GM23338 (cell line): ENCODE measurements at regions not wholly inside any gene's neighbourhood (a gene's known extent, or its start where the extent isn't known, plus 50 kb on each side); places are given as distances from the start of the nearest gene placed in this dataset.

Experiments used
- CREB1 ChIP-seq: fragments of 250-450 bp; sonication (Bioruptor Pico); IDR thresholded peaks from 2 replicates; pipeline ENCODE4 v1.5.0; 2020; ENCODE audit warnings: low read depth, mild to moderate bottlenecking, moderate library complexity
- EZH2 ChIP-seq: fragments of 200-600 bp; sonication (generic); IDR thresholded peaks from one replicate; pipeline ENCODE4 v1.8.0; 2017; ENCODE audit warnings: antibody characterized with exemption, mild to moderate bottlenecking, low read depth; ENCODE audit not compliant: unreplicated experiment
- EZH2phosphoT487 ChIP-seq: fragments of 200-600 bp; sonication (generic); IDR thresholded peaks from one replicate; pipeline ENCODE4 v1.8.1; 2018; ENCODE audit warnings: antibody characterized with exemption; ENCODE audit not compliant: unreplicated experiment
- JUNB ChIP-seq: IDR thresholded peaks from one replicate; pipeline ENCODE4 v1.6.1; 2016; ENCODE audit warnings: antibody characterized with exemption; ENCODE audit not compliant: unreplicated experiment
- POLR2AphosphoS5 ChIP-seq: IDR thresholded peaks from 2 replicates; pipeline ENCODE4 v1.6.1; 2016; ENCODE audit warnings: antibody characterized with exemption, low read depth
- REST ChIP-seq: IDR thresholded peaks from one replicate; pipeline ENCODE4 v1.6.1; 2018; ENCODE audit warnings: antibody characterized with exemption; ENCODE audit not compliant: unreplicated experiment
- STAT1 ChIP-seq: IDR thresholded peaks from one replicate; pipeline ENCODE4 v1.6.1; 2016; ENCODE audit warnings: antibody characterized with exemption; ENCODE audit not compliant: unreplicated experiment
- TF ChIP-seq, protein P1 (sequence below), 2 experiments: fragments of 200-600 bp in 1 of 2; sonication (generic) in 1 of 2; conservative IDR thresholded peaks; 2 replicates each; pipeline versions ENCODE4 v1.5.1 to v1.6.1; 2016 to 2017; ENCODE audit warnings: antibody characterized with exemption in 2 of 2, low read depth in 2 of 2, mild to moderate bottlenecking in 2 of 2, moderate library complexity in 1 of 2
- TF ChIP-seq, protein P2 (sequence below): IDR thresholded peaks from 2 replicates; pipeline ENCODE4 v1.6.1; 2016; ENCODE audit warnings: antibody characterized with exemption

- TF ChIP-seq CREB1 (CRISPR knock-in tag) (no peak), STAT1 (no peak), POLR2AphosphoS5 (no peak), REST (no peak), EZH2phosphoT487 (no peak), EZH2 (no peak), JUNB (no peak)
- TF ChIP-seq, protein P1, sequence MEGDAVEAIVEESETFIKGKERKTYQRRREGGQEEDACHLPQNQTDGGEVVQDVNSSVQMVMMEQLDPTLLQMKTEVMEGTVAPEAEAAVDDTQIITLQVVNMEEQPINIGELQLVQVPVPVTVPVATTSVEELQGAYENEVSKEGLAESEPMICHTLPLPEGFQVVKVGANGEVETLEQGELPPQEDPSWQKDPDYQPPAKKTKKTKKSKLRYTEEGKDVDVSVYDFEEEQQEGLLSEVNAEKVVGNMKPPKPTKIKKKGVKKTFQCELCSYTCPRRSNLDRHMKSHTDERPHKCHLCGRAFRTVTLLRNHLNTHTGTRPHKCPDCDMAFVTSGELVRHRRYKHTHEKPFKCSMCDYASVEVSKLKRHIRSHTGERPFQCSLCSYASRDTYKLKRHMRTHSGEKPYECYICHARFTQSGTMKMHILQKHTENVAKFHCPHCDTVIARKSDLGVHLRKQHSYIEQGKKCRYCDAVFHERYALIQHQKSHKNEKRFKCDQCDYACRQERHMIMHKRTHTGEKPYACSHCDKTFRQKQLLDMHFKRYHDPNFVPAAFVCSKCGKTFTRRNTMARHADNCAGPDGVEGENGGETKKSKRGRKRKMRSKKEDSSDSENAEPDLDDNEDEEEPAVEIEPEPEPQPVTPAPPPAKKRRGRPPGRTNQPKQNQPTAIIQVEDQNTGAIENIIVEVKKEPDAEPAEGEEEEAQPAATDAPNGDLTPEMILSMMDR (conservative IDR thresholded peaks at IDR 0.05; ENCODE audit: low read depth in 2 of 2): no peak
- TF ChIP-seq, protein P2, sequence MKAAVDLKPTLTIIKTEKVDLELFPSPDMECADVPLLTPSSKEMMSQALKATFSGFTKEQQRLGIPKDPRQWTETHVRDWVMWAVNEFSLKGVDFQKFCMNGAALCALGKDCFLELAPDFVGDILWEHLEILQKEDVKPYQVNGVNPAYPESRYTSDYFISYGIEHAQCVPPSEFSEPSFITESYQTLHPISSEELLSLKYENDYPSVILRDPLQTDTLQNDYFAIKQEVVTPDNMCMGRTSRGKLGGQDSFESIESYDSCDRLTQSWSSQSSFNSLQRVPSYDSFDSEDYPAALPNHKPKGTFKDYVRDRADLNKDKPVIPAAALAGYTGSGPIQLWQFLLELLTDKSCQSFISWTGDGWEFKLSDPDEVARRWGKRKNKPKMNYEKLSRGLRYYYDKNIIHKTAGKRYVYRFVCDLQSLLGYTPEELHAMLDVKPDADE: no peak
Observed at GRCh38 chr11:81380395-81380794, 1353.3 kb downstream of the FAM181B start.
